ENCODE measurements at regions not wholly inside any gene's neighbourhood (a gene's known extent, or its start where the extent isn't known, plus 50 kb on each side); places are given as distances from the start of the nearest gene placed in this dataset.

DNA sequence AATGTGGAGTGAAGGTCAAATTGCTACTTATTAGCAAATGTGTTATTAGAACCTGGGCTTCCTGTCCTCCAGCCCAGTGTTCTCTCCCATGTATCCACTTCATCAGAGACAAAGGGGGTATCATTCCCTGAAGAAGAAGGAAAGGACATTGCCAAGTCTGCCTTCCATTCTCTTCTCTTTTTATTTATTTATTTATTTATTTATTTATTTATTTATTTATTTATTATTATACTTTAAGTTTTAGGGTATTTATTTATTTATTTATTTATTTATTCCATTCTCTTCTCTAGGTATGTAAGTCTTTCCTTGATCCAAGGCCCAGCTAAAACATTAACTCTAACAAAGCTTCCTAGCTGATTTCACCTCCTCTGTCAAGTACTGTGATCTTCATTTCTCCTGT is 277.8 kb upstream of the DNAJC19 start:
- Histone ChIP-seq H3K27ac (no peak overlapping the region), H3K9me3 (no peaks in the 10 kb centered on the region), H3K27me3 (no peaks in the 10 kb centered on the region), H3K4me1 (no peaks in the 10 kb centered on the region), H3K36me3 (replicated peaks in 1 of 2; ENCODE audit: insufficient read depth in 1 of 2, low read depth in 2 of 2) (no peaks in the 10 kb centered on the region), H3K4me3 (no peak overlapping the region)
- DNase-seq (no peak), ATAC-seq (no peak)
- TF ChIP-seq, protein P1, sequence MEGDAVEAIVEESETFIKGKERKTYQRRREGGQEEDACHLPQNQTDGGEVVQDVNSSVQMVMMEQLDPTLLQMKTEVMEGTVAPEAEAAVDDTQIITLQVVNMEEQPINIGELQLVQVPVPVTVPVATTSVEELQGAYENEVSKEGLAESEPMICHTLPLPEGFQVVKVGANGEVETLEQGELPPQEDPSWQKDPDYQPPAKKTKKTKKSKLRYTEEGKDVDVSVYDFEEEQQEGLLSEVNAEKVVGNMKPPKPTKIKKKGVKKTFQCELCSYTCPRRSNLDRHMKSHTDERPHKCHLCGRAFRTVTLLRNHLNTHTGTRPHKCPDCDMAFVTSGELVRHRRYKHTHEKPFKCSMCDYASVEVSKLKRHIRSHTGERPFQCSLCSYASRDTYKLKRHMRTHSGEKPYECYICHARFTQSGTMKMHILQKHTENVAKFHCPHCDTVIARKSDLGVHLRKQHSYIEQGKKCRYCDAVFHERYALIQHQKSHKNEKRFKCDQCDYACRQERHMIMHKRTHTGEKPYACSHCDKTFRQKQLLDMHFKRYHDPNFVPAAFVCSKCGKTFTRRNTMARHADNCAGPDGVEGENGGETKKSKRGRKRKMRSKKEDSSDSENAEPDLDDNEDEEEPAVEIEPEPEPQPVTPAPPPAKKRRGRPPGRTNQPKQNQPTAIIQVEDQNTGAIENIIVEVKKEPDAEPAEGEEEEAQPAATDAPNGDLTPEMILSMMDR (IDR thresholded peaks at IDR 0.05) = no peak
- no peak for TF ChIP-seq POLR2A (IDR thresholded peaks at IDR 0.05)
- intact Hi-C loops (cut with DNase I) = no loop called here

DNA sequence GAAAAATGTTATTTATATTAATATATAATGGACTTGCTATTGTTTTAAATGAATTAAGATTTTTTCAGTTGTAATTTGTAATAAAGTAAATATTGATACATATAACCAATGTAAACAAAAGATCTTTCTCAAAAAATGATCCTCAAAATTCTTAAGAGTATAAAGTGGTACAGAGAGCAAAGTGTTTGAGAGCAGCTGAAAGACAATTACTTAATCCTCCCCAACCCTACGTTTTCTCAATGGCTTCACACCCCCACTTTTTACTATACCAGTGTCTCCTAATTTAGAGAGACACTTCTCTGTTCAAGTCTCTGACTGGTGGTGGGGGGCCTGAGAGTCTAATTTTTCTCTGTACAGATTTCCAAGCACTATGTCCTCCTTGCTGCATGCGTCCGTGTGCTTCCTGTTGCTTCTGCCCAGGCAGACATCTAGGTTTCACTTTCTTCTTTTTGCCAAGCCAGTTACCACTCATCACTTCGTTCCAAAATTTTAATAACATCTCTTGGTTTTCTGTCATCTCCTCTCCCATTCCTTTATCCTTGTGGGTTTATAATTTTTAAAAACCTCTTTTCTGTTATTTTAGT is 276.3 kb upstream of the DNAJC19 start:
- intact Hi-C loops (cut with DNase I) = no loop called here
- H3K9me3 ChIP-seq = no peaks in the 10 kb centered on the region
- no peak for DNase-seq
- no peaks in the 10 kb centered on the region for H3K27me3 ChIP-seq
- ATAC-seq = no peak
- H3K36me3 ChIP-seq (replicated peaks in 1 of 2; ENCODE audit: insufficient read depth in 1 of 2, low read depth in 2 of 2) = no peaks in the 10 kb centered on the region
- H3K4me1 ChIP-seq = no peaks in the 10 kb centered on the region
- 45 to 59% methylated on average over 4 of the region's 4 CpGs for WGBS, 2 donors
- TF ChIP-seq POLR2A (IDR thresholded peaks at IDR 0.05) = no peak
- TF ChIP-seq, protein P1 (IDR thresholded peaks at IDR 0.05) = no peak
- H3K4me3 ChIP-seq = no peak overlapping the region
- H3K27ac ChIP-seq = no peak overlapping the region

DNA sequence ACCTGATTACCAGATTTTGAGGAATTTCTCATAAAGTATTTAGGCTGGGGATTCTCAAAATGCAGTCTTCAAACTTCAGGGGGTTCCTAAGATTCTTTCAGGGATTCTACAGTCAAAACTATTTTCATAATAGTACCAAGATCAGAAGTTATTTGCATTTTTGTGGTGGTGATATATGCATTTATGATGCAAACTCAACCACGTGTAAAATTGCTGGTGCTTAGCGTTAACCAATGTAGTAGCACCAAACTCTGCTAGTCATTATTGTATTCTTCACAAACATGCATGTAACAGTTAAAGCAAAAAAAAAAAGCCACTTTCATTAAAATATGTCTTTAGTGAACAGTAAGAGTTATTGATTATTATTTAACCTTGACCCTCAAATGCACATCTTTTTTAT is 274.9 kb upstream of the DNAJC19 start:
- intact Hi-C loops (cut with DNase I) = no loop called here
- no peaks in the 10 kb centered on the region for H3K9me3 ChIP-seq
- no peaks in the 10 kb centered on the region for H3K36me3 ChIP-seq (replicated peaks in 1 of 2; ENCODE audit: insufficient read depth in 1 of 2, low read depth in 2 of 2)
- no peak overlapping the region for H3K27ac ChIP-seq
- H3K4me1 ChIP-seq = no peaks in the 10 kb centered on the region
- no peaks in the 10 kb centered on the region for H3K27me3 ChIP-seq
- DNase-seq (no peak), ATAC-seq (no peak)
- 58 to 76% methylated on average over 2 of the region's 2 CpGs for WGBS, 2 donors
- TF ChIP-seq POLR2A (IDR thresholded peaks at IDR 0.05) = no peak
- TF ChIP-seq, protein P1 (IDR thresholded peaks at IDR 0.05) = no peak
- no peak overlapping the region for H3K4me3 ChIP-seq

DNA sequence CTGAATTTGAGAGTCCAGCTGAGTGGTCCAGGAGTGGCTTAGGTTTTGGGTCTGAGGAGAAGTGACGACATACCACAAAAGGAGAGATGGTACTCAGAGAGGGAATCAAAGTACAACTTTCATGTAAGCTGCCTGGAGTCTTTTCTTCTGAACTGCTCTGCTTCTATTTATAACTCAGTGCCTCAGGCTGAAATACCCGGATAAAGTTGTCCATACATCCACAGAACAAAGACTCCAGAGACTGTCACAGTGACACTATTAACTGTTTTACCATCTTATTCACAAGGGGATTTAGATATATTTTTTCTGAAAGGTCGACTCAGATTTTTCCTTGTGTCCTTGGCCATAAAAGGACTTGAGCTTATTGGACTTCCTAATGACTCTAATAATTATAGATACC is 264.3 kb upstream of the DNAJC19 start:
- WGBS, 2 donors = 42 to 49% methylated on average over 3 of the region's 3 CpGs
- no peaks in the 10 kb centered on the region for H3K4me1 ChIP-seq

DNA sequence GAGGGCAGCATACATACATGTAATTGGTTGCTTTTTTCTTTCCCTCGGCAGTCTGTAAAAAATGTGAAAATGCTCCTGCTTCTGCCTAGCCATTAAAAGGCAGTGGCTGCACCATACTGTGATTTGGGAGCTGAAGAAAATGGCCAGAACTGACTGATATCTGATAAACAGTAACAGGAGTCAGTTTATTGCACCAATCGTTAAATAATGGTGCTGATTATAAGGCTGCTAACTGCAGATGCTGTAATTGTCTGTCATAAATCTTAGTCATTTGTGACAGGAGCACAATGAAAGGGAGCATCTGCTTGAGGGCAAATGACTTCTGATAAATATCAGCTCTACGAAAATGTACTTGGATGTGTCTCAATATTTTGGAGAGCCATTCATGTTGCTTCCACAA is 263.1 kb upstream of the DNAJC19 start:
- H3K27me3 ChIP-seq = no peaks in the 10 kb centered on the region
- DNase-seq (no peak), ATAC-seq (no peak)
- H3K4me1 ChIP-seq = no peaks in the 10 kb centered on the region
- H3K9me3 ChIP-seq = no peaks in the 10 kb centered on the region
- H3K4me3 ChIP-seq = no peak overlapping the region
- intact Hi-C loops (cut with DNase I) = no loop called here
- no peak overlapping the region for H3K27ac ChIP-seq
- TF ChIP-seq POLR2A (IDR thresholded peaks at IDR 0.05) = no peak
- TF ChIP-seq, protein P1 (IDR thresholded peaks at IDR 0.05) = no peak
- WGBS, 2 donors = 17 to 21% methylated on average over 3 of the region's 3 CpGs
- H3K36me3 ChIP-seq (replicated peaks in 1 of 2; ENCODE audit: insufficient read depth in 1 of 2, low read depth in 2 of 2) = no peaks in the 10 kb centered on the region

More for the DNA sequence above, 264.3 kb upstream of the DNAJC19 start:
- TF ChIP-seq POLR2A (IDR thresholded peaks at IDR 0.05) = no peak
- TF ChIP-seq, protein P1 (IDR thresholded peaks at IDR 0.05) = no peak
- Histone ChIP-seq H3K9me3 (no peaks in the 10 kb centered on the region), H3K36me3 (replicated peaks in 1 of 2; ENCODE audit: insufficient read depth in 1 of 2, low read depth in 2 of 2) (no peaks in the 10 kb centered on the region), H3K27ac (no peak overlapping the region), H3K27me3 (no peaks in the 10 kb centered on the region), H3K4me3 (no peak overlapping the region)
- intact Hi-C loops (cut with DNase I) = no loop called here
- ATAC-seq = no peak
- DNase-seq = no peak

Data from body of pancreas (tissue), 4 donors.